ENCODE measurements at regions not wholly inside any gene's neighbourhood (a gene's known extent, or its start where the extent isn't known, plus 50 kb on each side); places are given as distances from the start of the nearest gene placed in this dataset.

DNA sequence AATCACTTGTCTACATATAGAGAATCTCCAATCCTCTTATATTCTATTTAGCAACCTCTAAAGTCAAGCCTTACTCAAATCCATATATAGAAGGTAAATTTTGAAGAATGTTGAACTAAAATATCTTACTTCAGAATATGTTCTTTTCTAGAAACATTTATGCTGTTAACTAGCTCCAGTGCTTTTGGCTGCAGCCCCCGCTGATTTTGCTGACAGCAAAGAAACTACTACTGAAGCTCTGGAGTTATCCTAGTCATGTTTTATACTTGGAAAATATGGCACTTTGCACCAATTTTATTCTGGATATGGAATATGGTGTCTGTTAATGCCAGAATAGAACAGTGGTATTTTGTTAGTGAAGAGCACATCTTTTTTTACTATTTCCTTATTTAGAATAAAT, 212.4 kb upstream of the FSIP2 start:
- TF ChIP-seq, protein P1, sequence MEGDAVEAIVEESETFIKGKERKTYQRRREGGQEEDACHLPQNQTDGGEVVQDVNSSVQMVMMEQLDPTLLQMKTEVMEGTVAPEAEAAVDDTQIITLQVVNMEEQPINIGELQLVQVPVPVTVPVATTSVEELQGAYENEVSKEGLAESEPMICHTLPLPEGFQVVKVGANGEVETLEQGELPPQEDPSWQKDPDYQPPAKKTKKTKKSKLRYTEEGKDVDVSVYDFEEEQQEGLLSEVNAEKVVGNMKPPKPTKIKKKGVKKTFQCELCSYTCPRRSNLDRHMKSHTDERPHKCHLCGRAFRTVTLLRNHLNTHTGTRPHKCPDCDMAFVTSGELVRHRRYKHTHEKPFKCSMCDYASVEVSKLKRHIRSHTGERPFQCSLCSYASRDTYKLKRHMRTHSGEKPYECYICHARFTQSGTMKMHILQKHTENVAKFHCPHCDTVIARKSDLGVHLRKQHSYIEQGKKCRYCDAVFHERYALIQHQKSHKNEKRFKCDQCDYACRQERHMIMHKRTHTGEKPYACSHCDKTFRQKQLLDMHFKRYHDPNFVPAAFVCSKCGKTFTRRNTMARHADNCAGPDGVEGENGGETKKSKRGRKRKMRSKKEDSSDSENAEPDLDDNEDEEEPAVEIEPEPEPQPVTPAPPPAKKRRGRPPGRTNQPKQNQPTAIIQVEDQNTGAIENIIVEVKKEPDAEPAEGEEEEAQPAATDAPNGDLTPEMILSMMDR (IDR thresholded peaks at IDR 0.05), result no peak
- no peak for TF ChIP-seq POLR2A (IDR thresholded peaks at IDR 0.05)
